RCC 7860 (cell line): ENCODE measurements at regions not wholly inside any gene's neighbourhood (a gene's known extent, or its start where the extent isn't known, plus 50 kb on each side); places are given as distances from the start of the nearest gene placed in this dataset.

ENCODE experiments used
- DNase-seq: peaks from one replicate; pipeline ENCODE4 v3.0.0-alpha.2; 2015; ENCODE audit warnings: low spot score
- FAIRE-seq: peaks from 2 replicates; lab custom pipeline; 2012; peaks lifted over from hg19 to GRCh38; lab: Jason Lieb, UNC

GRCh38 chr13:44234566-44234965, 139.1 kb upstream of the SERP2 start:
- no peak for FAIRE-seq
- DNase-seq, result no peak

DNA sequence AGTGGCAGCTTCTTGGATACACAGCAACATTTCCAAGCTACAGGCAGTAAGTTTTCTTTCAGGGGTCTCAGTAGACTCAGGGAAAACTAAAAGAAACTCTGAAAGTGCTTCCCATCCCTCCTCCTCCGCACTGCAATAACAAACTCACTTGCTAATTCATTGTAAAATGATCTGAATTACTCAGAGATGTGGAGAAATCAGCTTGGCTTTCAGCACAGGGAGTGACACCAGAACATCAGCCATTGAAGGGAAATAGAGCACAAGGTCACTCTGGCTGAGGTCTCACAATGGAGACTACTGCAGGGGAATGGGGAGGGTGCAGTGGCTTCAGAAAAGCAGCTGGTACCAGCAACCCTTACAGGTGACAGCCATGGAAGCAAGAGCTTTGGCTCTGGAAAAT, 137.3 kb upstream of the SERP2 start:
- FAIRE-seq (no peak), DNase-seq (no peak)

GRCh38 chr13:44236801-44237207, 136.8 kb upstream of the SERP2 start:
- DNase-seq, result no peak
- no peak for FAIRE-seq

GRCh38 chr13:44237276-44237767, 136.3 kb upstream of the SERP2 start:
- no peak for FAIRE-seq
- DNase-seq, result peak; percentile 21

DNA sequence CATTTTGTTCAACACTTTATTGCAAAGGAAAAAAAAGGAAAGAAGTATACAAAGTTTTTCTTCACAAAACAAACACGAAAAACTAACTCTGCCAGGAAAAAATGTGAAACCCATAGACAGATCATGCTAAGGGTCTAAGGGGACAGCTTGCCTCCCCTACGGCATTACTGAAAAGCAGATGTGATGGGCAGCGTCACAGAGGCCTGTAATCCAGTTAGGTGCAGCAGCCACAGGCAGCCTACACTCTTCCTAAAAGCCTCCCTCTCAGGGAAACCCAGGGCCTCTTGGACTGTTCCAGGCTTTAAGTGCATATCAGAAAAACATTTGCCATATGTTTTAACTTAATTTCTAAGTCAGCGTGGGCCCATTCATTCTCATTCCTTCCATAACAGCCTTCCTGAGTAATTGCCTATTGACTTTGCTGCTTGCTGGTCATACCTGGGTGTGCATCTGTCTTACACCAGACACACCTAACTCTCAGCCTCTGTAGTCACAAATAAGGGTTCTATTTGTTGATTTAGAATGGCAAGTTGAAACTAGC, 135.7 kb upstream of the SERP2 start:
- DNase-seq, result no peak
- FAIRE-seq, result no peak

- FAIRE-seq (no peak), DNase-seq (no peak)
These were observed 132.9 kb upstream of the SERP2 start for GRCh38 chr13:44240611-44241145.

DNA sequence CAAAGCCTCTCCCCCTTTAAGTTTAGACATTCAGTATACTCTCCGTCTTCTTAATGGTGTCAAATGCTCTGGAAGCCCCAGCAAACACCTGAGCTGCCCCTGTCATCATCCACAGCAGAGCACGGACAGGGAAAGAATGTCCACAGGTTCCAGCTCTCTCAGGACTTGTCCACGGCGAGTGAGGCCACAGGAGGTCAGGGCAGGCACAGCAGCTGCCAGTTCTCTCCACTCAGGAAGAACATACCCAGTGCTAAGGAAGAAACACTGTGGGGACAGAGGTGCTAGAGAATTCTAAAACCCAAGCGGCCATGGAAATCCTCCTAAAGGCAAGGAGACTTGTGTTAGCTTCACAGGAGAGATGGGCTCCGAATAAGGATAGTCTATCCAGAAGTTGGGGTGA, 132.0 kb upstream of the SERP2 start:
- no peak for FAIRE-seq
- no peak for DNase-seq

DNA sequence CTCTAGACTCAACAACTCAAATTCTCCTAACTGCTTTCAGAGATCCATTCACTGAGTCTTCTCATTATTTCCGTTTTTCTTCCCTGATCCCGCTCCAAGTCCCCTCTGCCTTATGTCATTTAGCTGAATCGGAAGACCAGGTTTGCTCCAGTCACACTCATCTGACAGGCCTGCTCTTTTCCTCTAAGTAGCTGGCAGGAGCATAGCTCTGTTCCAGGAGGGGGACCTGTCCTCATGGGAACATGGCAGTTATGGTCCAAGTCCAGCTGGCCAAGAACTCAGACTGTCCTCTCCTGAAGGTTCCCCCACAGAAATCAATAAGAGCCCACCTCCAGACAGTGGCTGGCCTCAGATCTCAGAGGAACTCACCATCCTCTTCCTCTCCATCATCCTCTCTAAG, 130.9 kb upstream of the SERP2 start:
- FAIRE-seq (no peak), DNase-seq (no peak)

DNA sequence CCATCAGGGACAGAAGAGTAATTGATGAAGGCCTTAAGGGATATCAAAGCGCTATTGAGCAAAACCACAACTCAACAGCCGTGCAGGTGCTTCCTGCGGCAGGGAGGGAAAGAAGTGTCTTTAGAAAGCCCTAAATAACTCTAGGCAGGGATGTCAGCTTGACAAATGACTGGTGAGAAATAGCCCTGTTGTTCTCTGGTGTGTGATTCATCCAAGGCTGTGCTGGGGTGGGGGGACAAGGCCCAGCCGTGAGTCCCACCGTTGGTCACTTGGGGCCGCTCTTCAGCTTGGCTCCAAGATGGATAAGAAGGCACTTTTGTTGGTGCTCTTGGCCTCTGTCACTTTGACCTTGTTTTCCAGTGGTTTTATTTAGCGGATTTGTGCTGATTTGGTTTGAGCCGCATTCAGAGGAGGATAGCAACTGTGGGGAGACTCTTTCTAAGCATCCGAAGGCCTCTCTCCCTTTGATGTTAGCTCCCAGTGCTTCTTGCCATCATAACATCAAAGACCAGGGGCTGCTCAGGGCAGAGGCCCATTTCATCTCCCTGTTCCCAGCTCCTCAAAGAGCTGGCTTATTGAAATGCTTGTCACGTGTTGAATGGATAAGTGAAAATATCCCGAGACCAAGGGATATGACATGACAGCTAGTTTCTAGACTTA, 130.3 kb upstream of the SERP2 start:
- DNase-seq (peak; percentile 68), FAIRE-seq (no peak)

DNA sequence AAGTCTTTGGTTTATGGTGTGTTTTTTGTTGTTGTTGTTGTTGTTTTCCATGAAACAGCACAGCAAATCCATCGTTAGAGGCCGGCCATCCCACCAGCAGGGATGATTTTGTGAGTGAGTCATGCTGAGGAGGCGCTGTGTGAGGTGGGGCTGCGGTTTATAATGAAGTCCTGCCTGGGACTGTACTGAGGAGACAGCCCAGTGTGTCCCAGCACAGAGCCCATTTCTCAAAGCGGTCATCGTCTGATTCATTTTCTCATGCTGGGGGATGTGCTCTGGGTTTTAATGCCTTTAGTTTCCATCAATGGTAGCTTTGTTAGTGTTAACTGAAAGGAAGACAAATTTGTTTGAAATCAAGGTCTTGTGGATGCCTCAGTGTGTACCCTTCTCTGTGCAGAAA, 129.3 kb upstream of the SERP2 start:
- DNase-seq, result peak; percentile 69
- peak; percentile 82 for FAIRE-seq

- DNase-seq, result no peak
- no peak for FAIRE-seq
These were observed 124.2 kb upstream of the SERP2 start for GRCh38 chr13:44249431-44249836.

DNA sequence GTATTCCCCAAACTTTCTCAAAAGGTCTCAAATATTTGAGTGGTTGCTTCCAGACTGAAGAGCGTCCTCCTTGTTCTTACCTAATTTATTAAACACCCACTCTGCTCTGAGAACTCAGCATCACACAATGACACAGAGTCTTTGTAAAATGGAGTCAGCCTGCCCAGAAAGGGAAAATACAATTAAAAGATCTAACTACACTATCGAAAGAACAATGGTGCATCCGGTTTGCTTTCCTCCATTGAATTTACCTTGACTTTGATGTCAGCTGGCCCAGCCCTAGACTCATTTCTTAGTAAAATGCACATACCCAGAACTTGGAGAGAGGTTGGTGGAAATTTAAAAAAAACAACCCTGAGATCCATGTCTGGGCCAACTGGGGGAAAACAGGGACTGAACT, 120.7 kb upstream of the SERP2 start:
- FAIRE-seq, result no peak

GRCh38 chr13:44255771-44256364, 117.8 kb upstream of the SERP2 start:
- FAIRE-seq (no peak), DNase-seq (no peak)

More for the DNA sequence above, 120.7 kb upstream of the SERP2 start:
- DNase-seq, result no peak

GRCh38 chr13:44257796-44258195, 115.8 kb upstream of the SERP2 start:
- FAIRE-seq (no peak), DNase-seq (no peak)

DNA sequence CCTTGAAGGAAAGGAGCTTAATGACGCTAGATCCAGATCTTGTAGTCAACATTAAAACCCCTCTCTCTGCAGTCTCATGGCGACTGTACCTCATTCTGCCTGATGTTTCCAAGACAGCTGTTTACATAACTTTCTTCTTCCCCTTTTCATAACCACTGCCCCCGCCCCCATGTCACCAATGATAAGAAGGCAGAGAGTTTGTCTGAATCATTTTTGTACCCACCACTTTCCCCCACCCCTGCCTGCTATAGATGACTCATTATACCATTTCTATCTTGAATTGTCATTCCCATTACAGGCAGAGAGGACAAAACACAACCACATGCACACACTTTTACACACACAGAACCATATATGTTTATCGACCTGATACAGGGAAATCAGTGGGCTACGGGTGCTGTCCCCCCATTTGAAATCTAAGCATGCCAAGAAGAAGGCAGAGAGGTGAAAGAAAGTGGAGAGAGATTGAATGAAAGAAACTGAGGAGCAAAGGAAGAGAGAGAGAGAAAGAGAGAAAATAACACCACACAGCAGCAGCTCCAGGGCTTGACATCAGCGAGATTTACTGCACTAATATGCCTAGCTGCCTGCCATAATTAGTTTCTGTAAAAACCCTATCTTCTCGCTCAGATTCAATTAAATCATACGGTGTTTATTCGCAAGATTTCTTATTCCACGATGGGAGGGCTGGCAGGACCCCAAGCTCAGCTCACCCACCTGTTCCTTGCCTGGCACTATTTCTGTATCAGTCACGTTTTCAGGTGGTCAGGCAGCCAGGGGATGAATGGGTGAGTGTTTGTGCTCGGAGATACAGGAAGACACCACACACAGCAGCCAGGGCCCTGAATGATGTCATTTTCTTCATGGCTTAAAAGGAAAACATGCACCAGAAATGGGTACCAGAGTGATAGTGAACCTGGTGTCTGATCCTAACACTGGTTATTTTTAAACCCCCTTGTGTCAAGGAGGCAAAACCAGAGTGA, 114.3 kb upstream of the SERP2 start:
- DNase-seq, result peak; percentile 56
- FAIRE-seq, result no peak

- FAIRE-seq (no peak), DNase-seq (no peak)
These were observed 113.3 kb upstream of the SERP2 start for GRCh38 chr13:44260336-44260735.

GRCh38 chr13:44263751-44264620, 109.6 kb upstream of the SERP2 start:
- DNase-seq (no peak), FAIRE-seq (no peak)

- FAIRE-seq, result no peak
- DNase-seq, result no peak
These were observed 107.3 kb upstream of the SERP2 start for GRCh38 chr13:44266305-44266704.

DNA sequence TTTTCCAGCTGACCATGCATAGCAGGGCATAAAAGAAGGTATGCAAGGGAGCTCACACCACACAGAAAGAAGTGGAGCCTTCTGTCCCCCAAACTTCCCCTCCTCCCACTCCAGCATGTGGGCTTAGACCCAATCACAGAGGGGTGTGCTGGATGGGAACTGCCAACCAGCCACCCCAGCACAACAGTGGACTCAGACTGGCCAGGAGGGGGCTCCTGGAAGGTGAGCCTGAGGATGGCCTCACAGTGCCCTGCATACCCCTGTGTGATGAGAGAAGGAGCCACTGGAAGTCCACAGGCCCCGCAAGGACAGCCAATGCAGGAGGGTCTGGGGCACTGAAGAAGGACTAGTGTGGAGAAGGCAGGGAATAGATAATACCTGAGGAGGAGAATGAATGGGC, 106.9 kb upstream of the SERP2 start:
- FAIRE-seq (no peak), DNase-seq (no peak)

DNA sequence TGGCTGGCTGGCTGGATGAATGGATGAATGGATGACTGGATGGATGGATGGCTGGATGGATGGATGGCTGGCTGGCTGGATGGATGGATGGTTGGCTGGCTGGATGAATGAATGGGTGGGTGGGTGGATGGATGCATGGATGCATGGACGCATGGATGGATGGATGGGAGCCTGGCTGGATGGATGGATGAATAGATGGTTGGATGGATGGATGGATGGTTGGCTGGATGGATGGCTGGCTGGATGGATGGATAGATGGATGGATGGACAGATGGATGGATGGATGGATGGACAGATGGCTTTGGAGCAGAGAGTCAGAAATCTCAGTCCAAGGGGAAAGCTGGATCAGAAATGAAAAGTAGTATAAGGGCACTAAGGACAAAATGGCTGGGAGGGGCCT, 106.4 kb upstream of the SERP2 start:
- DNase-seq, result no peak
- FAIRE-seq, result no peak
